ENCODE measurements at regions not wholly inside any gene's neighbourhood (a gene's known extent, or its start where the extent isn't known, plus 50 kb on each side); places are given as distances from the start of the nearest gene placed in this dataset.

- no peak for DNase-seq (ENCODE audit: low spot score)
These were observed 133.0 kb downstream of the ASB7 start for GRCh38 chr15:100735129-100736053.

- no peak for DNase-seq (ENCODE audit: low spot score)
These were observed 134.8 kb downstream of the ASB7 start for GRCh38 chr15:100737214-100737613.

- no peak for DNase-seq (ENCODE audit: low spot score)
These were observed 136.2 kb downstream of the ASB7 start for GRCh38 chr15:100738614-100739013.

GRCh38 chr15:100740138-100740537 lies 137.7 kb downstream of the ASB7 start:
- DNase-seq (ENCODE audit: low spot score): no peak

- no peak for DNase-seq (ENCODE audit: low spot score)
These were observed 128.0 kb upstream of the ALDH1A3 start for GRCh38 chr15:100751585-100751984.

- DNase-seq (ENCODE audit: low spot score): no peak
These were observed 126.1 kb upstream of the ALDH1A3 start for GRCh38 chr15:100753503-100753902.

- no peak for DNase-seq (ENCODE audit: low spot score)
These were observed 122.0 kb upstream of the ALDH1A3 start for GRCh38 chr15:100757661-100758060.

GRCh38 chr15:100758555-100758954 lies 121.1 kb upstream of the ALDH1A3 start:
- no peak for DNase-seq (ENCODE audit: low spot score)

GRCh38 chr15:100759106-100759505 lies 120.5 kb upstream of the ALDH1A3 start:
- DNase-seq (ENCODE audit: low spot score): no peak

GRCh38 chr15:100759698-100760356 lies 119.8 kb upstream of the ALDH1A3 start:
- DNase-seq (ENCODE audit: low spot score): no peak

GRCh38 chr15:100760357-100760903 lies 119.2 kb upstream of the ALDH1A3 start:
- DNase-seq (ENCODE audit: low spot score): no peak

GRCh38 chr15:100761290-100761935 lies 118.2 kb upstream of the ALDH1A3 start:
- no peak for DNase-seq (ENCODE audit: low spot score)

- no peak for DNase-seq (ENCODE audit: low spot score)
These were observed 117.3 kb upstream of the ALDH1A3 start for GRCh38 chr15:100762289-100762688.

GRCh38 chr15:100762913-100763834 lies 116.5 kb upstream of the ALDH1A3 start:
- DNase-seq (ENCODE audit: low spot score): no peak

- DNase-seq (ENCODE audit: low spot score): no peak
These were observed 115.5 kb upstream of the ALDH1A3 start for GRCh38 chr15:100763835-100764750.

GRCh38 chr15:100764778-100765466 lies 114.7 kb upstream of the ALDH1A3 start:
- DNase-seq (ENCODE audit: low spot score): no peak

- DNase-seq (ENCODE audit: low spot score): no peak
These were observed 114.0 kb upstream of the ALDH1A3 start for GRCh38 chr15:100765467-100766241.

- DNase-seq (ENCODE audit: low spot score): no peak
These were observed 113.2 kb upstream of the ALDH1A3 start for GRCh38 chr15:100766243-100767000.

Measured in ecto neural progenitor cell (in vitro differentiated cells).